Astrocyte (in vitro differentiated cells and primary cell): ENCODE measurements at regions not wholly inside any gene's neighbourhood (a gene's known extent, or its start where the extent isn't known, plus 50 kb on each side); places are given as distances from the start of the nearest gene placed in this dataset.
"Not testable (repeated sequence)": the region's sequence is repeated elsewhere in the genome, so short reads cannot be mapped to it uniquely, and the experiment has no call there.

Source experiments
- DNase-seq: peaks from one replicate; pipeline ENCODE4 v3.0.0-alpha.2; 2010; ENCODE audit warnings: low read depth
- FAIRE-seq: peaks from 2 replicates; lab custom pipeline; 2011; peaks lifted over from hg19 to GRCh38; lab: Jason Lieb, UNC
- H2AFZ ChIP-seq: 2 replicates; pipeline ENCODE4 v1.6.0; 2012; ENCODE audit warnings: low read depth, low read length, inconsistent platforms
- H3K27ac ChIP-seq: 2 replicates; pipeline ENCODE4 v1.5.1; 2011; ENCODE audit warnings: low read depth, low read length, inconsistent platforms
- H3K27me3 ChIP-seq: 2 replicates; pipeline ENCODE4 v1.6.0; 2011; ENCODE audit warnings: low read length, inconsistent platforms; ENCODE audit not compliant: insufficient read depth
- H3K36me3 ChIP-seq: 2 replicates; pipeline ENCODE4 v1.5.1; 2011; ENCODE audit warnings: low read length, inconsistent platforms; ENCODE audit not compliant: insufficient read depth
- H3K4me1 ChIP-seq: 2 replicates; pipeline ENCODE4 v1.5.1; 2011; ENCODE audit warnings: low read length, inconsistent platforms; ENCODE audit not compliant: insufficient read depth
- H3K4me2 ChIP-seq: 2 replicates; pipeline ENCODE4 v1.6.0; 2012; ENCODE audit warnings: low read length, inconsistent platforms
- H3K4me3 ChIP-seq: 2 replicates; pipeline ENCODE4 v1.5.1; 2011; ENCODE audit warnings: low read depth, mild to moderate bottlenecking, low read length, inconsistent platforms; ENCODE audit not compliant: insufficient read depth
- H3K79me2 ChIP-seq: 2 replicates; pipeline ENCODE4 v1.6.0; 2012; ENCODE audit warnings: mild to moderate bottlenecking, low read length, inconsistent platforms; ENCODE audit not compliant: insufficient read depth
- H3K9ac ChIP-seq: 2 replicates; pipeline ENCODE4 v1.6.0; 2012; ENCODE audit warnings: mild to moderate bottlenecking, low read length, inconsistent platforms
- H3K9me3 ChIP-seq: 2 replicates; pipeline ENCODE4 v1.5.1; 2012; ENCODE audit warnings: low read depth, mild to moderate bottlenecking, low read length, inconsistent platforms; ENCODE audit not compliant: insufficient read depth
- H4K20me1 ChIP-seq: 2 replicates; pipeline ENCODE4 v1.6.0; 2012; ENCODE audit warnings: low read length, inconsistent platforms; ENCODE audit not compliant: insufficient read depth
- H3K27ac Mint-ChIP-seq: one replicate; pipeline ENCODE4 v1.8.0; 2021; ENCODE audit warnings: mild to moderate bottlenecking, mixed read lengths; ENCODE audit not compliant: unreplicated experiment
- H3K27me3 Mint-ChIP-seq: one replicate; pipeline ENCODE4 v1.8.0; 2021; ENCODE audit warnings: low read depth, mixed read lengths; ENCODE audit not compliant: unreplicated experiment
- H3K36me3 Mint-ChIP-seq: one replicate; pipeline ENCODE4 v1.8.0; 2021; ENCODE audit warnings: low read depth, mixed read lengths; ENCODE audit not compliant: unreplicated experiment
- H3K4me1 Mint-ChIP-seq: one replicate; pipeline ENCODE4 v1.8.0; 2021; ENCODE audit warnings: low read depth, mixed read lengths; ENCODE audit not compliant: unreplicated experiment
- H3K4me3 Mint-ChIP-seq: one replicate; pipeline ENCODE4 v1.8.0; 2021; ENCODE audit warnings: mild to moderate bottlenecking, moderate library complexity, mixed read lengths; ENCODE audit not compliant: unreplicated experiment
- H3K9me3 Mint-ChIP-seq: one replicate; pipeline ENCODE4 v1.8.0; 2021; ENCODE audit warnings: mild to moderate bottlenecking, mixed read lengths; ENCODE audit not compliant: unreplicated experiment
- CTCF ChIP-seq: IDR thresholded peaks from 2 replicates; pipeline ENCODE4 v1.5.1; 2011; ENCODE audit warnings: low read depth, mild to moderate bottlenecking, inconsistent platforms, low read length, moderate library complexity; ENCODE audit not compliant: insufficient read depth
- EZH2 ChIP-seq: IDR thresholded peaks from 2 replicates; pipeline ENCODE4 v1.6.1; 2012; ENCODE audit warnings: mild to moderate bottlenecking, low read length, inconsistent platforms; ENCODE audit not compliant: insufficient read depth

- no peak overlapping the region for H3K27ac ChIP-seq
- H3K9me3 ChIP-seq, result no peaks in the 10 kb centered on the region
Observed at GRCh38 chrX:115357326-115358120, 68.0 kb downstream of the LUZP4 start.

GRCh38 chrX:115359508-115359907, 70.0 kb downstream of the LUZP4 start:
- not testable (repeated sequence) for H3K27ac ChIP-seq, H3K27ac Mint-ChIP-seq, H3K79me2 ChIP-seq, H3K36me3 Mint-ChIP-seq, FAIRE-seq, H3K4me3 Mint-ChIP-seq, H3K4me3 ChIP-seq, H3K4me1 ChIP-seq, DNase-seq, H4K20me1 ChIP-seq, H3K9me3 Mint-ChIP-seq, H3K4me2 ChIP-seq, H3K9me3 ChIP-seq, H3K9ac ChIP-seq, H3K27me3 ChIP-seq, H3K36me3 ChIP-seq, H3K27me3 Mint-ChIP-seq, H2AFZ ChIP-seq
- H3K4me1 Mint-ChIP-seq, result peaks cover 26% of the 10 kb centered on the region

More at GRCh38 chrX:115357326-115358120, 68.0 kb downstream of the LUZP4 start:
- Histone ChIP-seq H3K36me3 (no peaks in the 10 kb centered on the region), H4K20me1 (no peaks in the 10 kb centered on the region), H2AFZ (no peak overlapping the region), H3K4me1 (no peaks in the 10 kb centered on the region), H3K27me3 (no peaks in the 10 kb centered on the region), H3K79me2 (no peaks in the 10 kb centered on the region), H3K4me2 (no peak overlapping the region), H3K4me3 (no peak overlapping the region), H3K9ac (no peak overlapping the region)
- Mint-ChIP-seq H3K9me3 (peaks cover 2% of the 10 kb centered on the region), H3K4me1 (peaks cover 17% of the 10 kb centered on the region), H3K4me3 (no peak overlapping the region), H3K27me3 (no peaks in the 10 kb centered on the region), H3K27ac (no peak overlapping the region), H3K36me3 (no peaks in the 10 kb centered on the region)
- TF ChIP-seq EZH2, result no peak
- no peak for TF ChIP-seq CTCF
- FAIRE-seq (peak; percentile 94), DNase-seq (peak; percentile 60)

DNA sequence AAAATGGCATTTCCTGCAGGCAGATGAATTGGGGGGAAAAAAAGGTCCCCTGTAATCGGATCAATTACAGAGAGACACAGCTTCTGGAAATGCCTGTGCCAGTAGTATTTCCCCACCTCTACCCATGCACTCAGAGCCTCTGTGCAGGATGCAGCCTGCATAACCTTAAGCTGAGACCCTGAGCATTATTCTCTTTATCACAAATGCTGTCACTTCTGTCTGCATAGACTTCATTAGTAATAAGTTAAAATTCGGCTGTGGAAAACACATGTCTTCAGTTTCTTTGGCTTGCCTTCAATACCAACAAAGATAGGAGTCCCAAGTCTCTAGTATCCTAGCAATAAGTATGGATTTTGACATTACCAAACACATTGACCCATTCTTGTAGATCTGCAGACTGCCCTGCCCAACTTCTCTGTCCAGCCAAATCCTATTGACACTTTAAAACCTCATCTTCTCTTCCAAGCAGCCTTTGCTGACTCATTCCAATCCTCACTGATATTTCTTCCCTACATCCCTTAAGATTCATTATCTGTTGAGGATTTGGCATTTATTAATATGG, 70.8 kb downstream of the LUZP4 start:
- no peak for TF ChIP-seq CTCF
- FAIRE-seq, result peak; percentile 86
- no peaks in the 10 kb centered on the region for H3K9me3 ChIP-seq
- Mint-ChIP-seq H3K4me3 (no peak overlapping the region), H3K27me3 (no peaks in the 10 kb centered on the region), H3K4me1 (peaks cover 30% of the 10 kb centered on the region), H3K36me3 (no peaks in the 10 kb centered on the region), H3K9me3 (peaks cover 2% of the 10 kb centered on the region), H3K27ac (peak overlapping the region; percentile 5)
- H4K20me1 ChIP-seq, result no peaks in the 10 kb centered on the region
- peak; percentile 74 for DNase-seq
- no peak overlapping the region for H3K27ac ChIP-seq
- no peak overlapping the region for H2AFZ ChIP-seq
- no peaks in the 10 kb centered on the region for H3K4me1 ChIP-seq
- H3K4me3 ChIP-seq, result no peak overlapping the region
- no peak overlapping the region for H3K4me2 ChIP-seq
- no peaks in the 10 kb centered on the region for H3K36me3 ChIP-seq
- no peaks in the 10 kb centered on the region for H3K79me2 ChIP-seq
- no peaks in the 10 kb centered on the region for H3K27me3 ChIP-seq
- no peak overlapping the region for H3K9ac ChIP-seq
